ENCODE measurements at regions not wholly inside any gene's neighbourhood (a gene's known extent, or its start where the extent isn't known, plus 50 kb on each side); places are given as distances from the start of the nearest gene placed in this dataset.

DNA sequence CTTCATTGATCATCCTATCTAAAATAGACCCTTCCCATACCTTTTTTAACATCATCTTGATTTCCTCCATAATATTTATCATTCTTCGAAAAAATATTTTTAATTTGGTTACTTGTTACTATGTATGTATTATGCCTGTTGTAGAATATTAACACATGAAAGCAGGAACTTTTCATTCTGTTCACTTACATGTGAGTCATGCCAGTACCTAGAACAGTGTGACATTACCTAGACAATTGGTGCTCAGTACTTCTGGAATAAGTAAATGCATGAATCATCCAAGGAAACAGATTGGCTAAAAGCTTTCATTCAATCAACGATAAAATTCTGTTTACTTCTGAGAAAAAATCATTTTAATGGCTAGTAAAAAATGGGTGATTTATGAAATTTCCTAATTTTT is 76.4 kb downstream of the CXXC4 start:
- DNase-seq = no peak

DNA sequence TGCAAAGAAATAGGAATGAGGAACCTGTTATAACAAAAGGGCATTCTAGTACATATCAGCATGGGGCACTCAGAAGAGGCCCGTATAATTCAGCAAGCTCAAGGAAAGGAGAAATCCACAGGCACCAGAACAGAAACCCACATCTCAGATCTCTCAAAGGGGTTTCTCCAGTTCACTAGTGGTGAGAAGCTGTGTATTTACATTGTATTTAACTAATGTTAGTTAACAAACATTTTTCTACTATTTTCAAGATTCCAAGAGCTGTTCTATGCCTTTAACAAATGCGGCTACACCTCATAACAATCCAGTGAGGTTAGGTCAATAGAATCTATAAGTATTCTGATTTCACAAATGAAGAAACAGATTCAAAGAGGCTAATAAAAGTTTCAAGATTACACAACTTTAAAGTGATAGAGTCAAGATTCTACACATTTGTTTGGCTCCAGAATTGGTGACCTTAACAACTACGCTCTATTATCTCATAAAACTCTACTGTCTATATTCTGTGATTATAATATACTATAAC is 77.3 kb downstream of the CXXC4 start:
- no peak for DNase-seq

DNA sequence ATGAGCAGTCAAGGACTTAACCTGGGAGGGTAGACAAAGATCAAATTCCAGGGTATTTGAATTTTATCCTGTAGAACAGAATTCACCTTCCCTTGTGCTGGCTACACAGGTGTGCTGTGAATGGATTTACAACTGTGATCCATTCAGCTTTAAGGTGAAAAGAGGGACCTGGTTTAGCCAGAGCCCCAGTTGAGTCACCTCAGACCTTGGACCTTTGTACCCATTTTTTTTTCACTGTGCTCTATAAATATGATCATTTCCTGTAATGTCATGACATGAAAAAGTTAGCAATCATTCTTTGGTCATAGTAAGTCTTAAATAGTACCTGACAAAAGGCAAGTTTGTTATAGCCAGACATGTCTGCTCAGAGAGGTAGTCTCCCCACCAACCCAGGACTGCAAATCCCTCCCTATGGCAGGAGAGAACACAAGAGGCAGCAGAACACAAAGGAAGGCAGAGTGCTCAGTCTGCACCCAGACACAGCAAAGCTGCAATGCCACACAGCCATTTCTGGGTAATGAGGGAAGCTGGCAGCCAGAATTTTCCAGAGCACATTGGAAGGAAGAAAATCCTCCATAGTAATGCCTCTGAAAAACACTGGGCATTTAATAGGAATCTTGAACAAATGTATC is 77.9 kb downstream of the CXXC4 start:
- no peak for DNase-seq

DNA sequence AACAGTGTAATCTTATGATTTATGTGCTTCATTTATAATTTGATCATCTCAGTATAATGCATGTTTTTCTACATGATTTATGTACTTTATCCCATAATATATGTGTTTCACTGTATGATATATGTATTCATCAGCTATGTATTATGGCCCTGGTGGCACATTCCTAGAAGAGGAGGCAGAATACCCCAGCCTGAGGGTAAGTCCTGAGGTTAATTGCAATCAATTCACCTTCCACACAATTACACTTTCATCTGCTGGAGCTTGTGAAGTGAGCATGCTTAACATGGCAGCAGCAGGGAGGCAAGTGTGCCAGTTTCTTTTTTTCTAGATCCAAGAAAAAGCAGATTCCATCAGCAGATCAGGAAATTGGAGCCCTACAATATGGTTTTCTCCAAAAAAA is 81.2 kb downstream of the CXXC4 start:
- no peak for DNase-seq

DNA sequence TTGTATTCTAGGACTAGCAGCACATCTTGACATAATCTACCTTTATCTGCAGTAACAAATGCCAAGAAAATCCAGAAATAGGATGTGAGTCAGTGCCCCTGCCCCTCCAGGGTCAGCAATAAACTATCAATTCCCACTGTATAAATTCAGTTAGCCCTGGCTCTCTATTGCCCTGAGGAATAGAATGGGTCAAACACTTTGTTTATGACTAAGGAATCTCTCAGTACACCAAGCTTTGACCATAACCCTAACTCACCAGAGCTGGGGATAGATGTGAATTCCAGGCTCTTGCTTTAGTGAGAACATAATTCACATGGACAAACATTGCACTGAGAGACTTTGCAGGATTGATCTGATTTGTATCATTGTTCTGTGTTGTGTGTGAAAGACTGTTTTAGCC is 82.3 kb downstream of the CXXC4 start:
- no peak for DNase-seq

DNA sequence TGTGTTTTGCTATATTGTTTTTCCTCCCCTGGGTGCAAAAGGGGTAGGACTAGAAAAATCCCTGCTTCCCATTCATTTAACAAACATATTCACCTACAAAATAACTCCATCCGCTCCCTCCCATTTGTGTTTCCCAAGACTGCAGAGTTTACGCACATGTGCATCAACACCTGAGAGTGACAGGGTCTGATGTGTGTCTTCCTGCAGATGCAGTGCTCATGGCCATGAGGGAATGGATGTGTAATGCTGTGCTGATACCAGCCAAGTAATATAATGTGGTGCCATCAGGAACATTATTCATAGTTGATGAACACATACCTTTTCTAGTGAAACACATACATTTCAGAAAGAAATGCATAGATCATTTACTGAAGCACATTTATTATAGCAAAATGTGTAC is 83.2 kb downstream of the CXXC4 start:
- no peak for DNase-seq

DNA sequence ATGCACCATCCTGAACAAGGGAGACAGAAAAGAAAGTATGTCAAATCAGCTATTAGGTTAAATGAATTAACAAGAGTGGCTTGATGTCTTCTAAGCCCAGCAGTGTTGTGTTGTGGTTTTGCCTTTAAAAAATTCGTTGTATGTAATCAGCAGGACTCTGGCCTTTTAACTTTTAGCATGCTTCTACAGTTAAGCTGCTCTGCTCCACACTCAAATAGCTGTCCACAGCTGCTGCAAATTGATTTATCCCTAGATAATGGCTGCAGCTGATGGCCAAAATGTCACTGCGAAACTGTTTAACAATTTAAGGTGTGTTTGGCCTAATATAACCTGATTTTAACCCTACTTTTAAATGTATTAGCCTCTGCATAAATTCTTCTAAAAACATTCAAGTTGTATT is 85.8 kb downstream of the CXXC4 start:
- no peak for DNase-seq

DNA sequence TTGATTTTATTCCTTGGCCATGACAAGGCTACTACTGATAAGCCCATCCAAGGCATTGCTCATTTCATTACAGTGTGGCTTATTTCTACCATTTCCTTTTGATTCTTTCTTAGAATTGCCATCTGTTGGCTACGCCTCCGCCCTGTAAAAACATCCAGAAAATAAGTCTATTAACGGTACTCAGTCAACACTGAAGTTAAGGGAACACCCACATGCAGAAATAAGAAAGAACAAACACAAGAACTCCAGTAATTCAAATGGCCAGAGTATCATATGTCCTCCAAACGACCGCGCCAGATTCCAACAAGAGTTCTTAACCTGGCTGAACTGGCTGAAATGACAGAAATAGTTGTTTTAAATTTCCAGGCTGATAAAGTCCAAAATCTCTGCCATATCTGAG is 90.3 kb downstream of the CXXC4 start:
- no peak for DNase-seq

DNA sequence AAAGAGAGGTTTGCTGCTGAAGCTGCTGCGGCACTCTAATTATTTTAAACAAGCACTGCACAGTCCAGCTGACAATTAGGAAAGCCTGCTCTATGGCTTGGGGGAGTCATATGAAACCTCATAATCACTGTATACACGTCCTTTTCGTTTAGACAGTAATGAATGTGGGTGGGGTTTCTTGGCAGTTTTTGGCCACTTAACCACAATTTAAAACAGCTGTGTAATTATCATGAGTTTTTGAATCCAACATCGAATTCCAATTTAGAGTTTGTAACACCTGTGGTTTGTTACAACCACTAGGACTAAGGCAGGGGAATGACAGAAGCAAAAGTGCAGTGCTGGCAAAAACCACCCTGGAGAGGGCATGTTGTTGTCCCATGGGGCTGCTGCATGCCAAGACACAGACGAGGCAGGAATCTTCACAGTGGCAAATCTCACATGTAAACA is 99.5 kb downstream of the CXXC4 start:
- no peak for DNase-seq

DNA sequence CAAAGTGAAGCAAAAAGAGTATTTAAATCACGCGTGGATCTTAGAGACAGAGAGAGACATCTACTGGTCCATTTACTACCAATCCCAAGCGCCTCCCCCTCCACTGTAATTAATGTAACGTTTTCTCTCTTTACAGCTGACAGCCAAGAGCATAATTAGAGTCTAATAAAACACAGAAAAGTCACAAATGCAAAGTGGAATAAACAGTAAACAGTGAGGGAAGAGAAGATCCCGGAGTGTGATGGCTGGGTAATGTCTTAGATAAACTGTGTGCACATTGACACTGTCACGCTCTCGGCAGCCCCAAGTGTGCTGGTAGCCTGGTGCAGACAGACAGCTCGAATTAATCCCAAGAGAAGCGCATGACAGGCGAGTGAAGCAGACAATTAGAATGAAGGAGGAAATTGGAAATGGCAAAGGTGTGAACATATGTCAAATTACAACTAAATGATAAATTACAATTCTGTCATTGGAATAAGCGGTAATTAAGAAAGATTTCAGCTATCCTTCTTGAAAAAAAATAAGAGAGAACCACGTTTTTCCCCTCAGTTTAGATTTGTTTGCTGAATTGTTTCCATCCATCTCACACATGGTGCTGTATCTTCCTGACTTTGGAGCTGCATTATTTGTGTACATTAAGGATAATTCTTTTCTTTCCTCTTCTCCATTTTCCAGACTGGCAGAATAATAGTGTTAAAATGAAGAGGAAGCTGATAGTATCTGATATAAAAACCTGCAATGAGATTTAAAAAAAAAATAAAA is 100.1 kb downstream of the CXXC4 start:
- DNase-seq = no peak

DNA sequence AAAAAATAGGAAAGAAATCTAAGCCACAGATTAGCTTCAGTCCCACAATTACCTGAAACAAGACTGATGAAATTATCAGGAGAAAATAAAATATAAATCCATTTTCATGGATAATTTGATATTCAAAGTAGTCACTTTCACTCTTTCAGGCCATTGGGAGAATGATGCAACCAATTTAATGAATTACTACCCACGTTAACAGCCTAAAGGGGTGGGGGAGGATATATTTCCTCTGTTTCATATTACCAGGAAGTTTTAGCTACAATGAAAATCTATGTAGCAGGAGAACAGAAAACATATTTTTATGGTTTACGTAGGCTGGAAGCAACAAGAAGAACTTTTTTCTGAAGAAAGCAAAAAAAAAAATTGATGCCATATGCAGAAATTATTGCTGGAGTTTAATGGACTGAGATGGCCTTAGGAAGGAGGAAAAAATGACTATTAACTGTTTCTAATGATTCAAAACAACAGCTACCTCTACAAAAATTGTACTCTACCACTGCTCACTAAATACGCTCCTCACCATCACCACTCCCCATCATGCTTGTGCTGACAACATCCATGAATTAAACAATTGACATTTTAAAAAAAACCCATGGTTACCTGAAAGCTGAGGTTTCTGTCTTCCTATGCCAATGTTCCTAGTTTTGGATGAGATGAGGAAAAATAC is 100.9 kb downstream of the CXXC4 start:
- DNase-seq = no peak

DNA sequence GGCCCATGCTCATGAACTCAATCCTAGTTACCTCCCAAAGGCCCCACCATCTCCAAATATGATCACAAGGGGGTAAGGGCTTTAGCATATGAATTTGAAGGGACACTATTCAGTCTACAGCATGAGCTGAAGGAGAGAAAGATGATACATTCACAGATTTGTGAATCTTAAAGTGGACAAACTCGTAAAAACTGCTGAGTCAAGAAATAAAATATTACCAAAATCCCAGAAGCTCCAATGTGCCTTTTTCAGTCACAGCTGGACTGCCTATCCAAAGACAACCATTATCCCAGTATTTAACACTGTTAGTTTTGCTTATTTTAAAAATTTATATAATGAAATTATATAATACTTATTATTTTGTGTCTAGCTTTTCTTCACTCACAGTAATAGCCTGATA is 109.0 kb downstream of the CXXC4 start:
- DNase-seq = no peak

DNA sequence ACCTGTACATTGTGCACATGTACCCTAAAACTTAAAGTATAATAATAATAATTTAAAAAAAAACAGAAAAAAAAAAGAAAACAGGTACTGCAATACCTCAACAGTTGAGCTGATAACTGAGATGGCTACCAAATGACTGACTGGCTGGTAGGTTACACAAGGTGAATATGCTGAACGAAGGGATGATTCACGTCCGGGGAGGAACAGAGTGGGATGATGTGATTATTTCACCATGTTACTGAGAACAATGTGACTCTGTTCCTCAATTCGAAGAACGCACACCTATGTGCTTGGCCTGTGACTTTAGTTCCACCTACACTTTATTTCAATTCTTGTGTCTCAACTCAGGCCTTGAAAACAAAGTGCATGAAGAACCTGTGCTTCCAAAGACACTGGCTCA is 111.7 kb downstream of the CXXC4 start:
- DNase-seq = no peak

DNA sequence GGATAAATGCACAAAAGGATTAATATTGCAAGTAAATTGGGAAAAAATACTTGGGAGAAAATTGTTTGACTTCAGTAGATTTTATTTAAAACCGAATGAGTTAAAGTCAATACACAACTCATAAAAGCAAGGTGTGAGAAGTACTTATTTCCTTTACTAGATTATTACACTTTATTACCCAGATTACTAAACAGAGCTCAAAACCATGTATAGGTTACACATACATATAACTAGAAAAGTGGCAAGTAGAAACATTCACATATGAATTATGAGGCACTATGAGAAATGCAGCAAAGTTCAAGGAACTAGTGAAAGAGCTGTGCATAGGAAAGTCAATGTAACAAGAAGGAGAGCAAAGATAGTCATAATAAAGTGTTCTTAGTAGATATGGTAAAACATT is 113.0 kb downstream of the CXXC4 start:
- DNase-seq = no peak

DNA sequence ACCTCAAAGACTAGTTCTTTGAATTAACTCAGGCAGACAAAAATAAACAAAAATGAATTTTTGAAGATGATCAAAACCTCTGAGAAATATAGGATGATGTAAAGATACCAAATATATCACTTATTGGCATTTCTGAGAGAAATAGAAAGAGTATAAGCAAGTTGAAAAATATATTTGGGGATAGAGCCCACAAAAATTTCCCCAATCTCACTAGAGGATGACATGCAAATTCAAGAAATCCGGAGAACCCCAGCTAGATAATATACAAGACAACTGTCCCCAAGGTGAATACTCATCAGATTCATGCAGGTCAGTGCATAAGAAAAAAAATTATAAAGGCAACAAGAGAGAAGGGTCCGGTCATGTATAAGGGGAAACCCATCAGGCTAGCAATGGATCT is 129.1 kb downstream of the CXXC4 start:
- no peak for DNase-seq

DNA sequence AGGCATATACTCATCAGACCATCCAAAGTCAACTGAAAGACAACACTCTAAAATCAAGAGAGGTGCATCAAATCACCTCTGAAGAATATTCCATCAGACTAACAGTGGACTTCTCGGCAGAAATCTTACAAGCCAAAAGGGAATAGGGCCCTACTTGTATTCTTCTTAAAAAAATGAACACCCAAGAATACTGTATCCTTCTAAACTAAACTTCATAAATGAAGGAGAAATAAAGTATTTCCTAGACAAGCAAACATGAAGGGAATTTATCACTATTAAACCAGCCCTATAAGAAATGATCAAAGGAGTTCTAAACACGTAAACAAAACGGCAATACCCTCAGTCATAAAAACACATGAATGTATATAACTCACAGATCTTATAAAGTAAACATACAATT is 141.2 kb downstream of the CXXC4 start:
- no peak for DNase-seq

DNA sequence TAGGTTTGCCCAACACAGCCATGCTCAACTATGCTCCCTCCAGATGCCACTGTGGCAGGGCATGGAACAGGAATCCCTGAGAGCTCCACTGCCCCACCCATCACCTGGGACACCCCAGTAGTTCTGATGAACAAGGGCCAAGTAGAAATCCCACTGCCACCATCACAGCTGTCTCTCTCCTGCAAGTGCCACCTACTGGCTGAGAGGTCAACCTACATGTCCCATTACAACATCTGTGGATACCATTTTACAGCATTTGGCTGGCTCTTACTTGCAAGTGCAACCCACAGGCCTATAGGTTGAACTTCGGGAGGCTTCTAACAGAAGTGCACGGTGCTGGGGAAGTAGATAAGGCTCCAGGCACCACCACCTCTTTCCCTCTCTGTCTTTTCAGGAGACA is 142.5 kb downstream of the CXXC4 start:
- no peak for DNase-seq

DNA sequence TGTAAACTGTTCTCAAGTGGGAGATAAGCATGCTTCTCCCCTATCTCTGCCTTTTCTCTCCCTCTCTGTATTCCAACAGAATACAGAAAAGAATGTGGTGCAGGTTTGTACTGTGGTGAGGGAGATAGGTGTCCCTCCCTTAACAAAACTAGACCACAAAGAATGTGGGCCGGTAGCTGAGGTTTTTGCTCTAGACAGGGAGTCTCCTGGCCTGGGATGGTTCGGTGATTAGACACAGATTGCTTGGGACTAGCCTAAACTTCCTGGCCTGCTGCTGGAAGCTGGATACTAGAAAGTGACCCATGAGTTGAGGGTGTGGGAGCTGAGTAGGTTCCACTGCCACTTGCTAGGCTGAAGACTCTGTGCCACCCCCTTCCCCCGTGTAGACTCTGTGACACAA is 143.0 kb downstream of the CXXC4 start:
- DNase-seq = no peak

DNA sequence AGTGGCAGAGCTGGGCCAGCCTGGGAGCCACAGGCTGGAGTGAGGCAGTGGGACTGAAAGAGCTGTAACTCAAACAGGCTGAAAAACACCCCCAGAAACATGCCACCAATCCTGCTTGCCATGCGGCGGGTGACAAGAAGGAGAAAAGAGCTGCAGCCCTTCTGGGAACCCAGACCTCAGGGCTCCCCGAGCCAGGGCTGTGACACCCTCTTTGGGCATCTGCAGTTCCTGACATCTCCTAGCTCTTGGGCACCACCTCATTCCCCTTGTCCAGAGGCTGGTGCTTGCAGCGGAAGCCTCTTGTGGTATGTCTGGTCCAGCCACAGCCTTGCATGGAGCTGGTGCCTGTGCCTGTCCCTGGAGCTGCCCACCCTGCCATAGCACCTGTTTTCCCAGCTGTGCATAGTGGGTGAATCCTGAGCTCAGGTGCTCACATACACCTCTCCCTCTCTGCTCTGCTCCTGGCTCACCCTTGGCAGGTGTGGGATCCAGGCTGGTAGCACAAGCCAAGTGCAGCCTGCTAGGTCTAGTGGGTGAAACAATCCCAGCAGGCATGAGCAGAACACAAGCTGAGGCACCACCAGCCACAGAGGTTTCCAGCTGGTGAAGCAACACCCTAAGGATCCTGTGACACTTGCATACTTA is 149.0 kb downstream of the CXXC4 start:
- no peak for DNase-seq

DNA sequence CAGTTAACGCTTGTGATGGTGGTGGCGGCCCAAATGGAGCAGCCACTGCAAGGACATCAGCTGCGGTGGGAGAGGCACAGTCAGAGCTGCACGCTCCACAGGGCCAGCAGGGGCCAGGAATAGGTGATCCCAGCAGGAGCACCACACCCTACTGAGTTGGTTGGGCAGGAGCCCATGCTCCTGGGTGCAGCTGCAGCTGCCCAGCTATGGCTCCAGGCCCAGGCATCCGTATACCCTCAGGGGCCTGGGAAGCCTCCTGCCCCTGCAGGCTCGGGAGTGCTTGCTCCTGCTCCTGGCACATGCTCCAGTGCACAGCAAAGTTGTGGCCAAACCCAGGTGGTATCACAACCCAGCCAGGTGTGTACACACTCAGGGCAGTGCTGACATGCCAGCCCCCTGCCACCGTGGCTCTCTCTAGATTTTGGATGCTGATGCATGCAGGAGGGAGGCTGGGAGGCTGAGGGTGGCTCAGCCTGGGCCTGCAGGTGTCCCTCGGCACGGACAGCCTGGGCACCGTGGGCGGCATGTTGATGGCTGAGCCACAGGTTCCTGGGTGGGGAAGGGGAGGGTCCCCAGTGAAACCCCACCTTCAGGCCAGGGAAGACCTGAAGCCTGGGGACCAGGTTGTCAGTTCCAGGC is 150.2 kb downstream of the CXXC4 start:
- no peak for DNase-seq

DNA sequence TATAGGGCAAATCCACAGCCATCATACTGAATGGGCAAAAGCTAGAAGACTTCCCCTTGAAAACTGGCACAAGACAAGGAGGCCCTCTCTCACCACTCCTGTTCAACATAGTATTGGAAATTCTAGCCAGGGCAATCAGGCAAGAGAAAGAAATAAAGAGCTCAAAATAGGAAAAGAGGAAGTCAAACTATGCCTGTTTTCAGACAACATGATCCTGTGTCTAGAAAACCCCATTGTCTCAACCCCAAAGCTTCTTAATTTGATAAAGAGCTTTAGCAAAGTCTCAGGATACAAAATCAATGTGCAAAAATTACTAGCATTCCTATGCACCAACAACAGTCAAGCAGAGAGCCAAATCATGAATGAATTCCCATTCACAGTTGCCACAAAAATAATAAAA is 160.3 kb downstream of the CXXC4 start:
- no peak for DNase-seq

DNA sequence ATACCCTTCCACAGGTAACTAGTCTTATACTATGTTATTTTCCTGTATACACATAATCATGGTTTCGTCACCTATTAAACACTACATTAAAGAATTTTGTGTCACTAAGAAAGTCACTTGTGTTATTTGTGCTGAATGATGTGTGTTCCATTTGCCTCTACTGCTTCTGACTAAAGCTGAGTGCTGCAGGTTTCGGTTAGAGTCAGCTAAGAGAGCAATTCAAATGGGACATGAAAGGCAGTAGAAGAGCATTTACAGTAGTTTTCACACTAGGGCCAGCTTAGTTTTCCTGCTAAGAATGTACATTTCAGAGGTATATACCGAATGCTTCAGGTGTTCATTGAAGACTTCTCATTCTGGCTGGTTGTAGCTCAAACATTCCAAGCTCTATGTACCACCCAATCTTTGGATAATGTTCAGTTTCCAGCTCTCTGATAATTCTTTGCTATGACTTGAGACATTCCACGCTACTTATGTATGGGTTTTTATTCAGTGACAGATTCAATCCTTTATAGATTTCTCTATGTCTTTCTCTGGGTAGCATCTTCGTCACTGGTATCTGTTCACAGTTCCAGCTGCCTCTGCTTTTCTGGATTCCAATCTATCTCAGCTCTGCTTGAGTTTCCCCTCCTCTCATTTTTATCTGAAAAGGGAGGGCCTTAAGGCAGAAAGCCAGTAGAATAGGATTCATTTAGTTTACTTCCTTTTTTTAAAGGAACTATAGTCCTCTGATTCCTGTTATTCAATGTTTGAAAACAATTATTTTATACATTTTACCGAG is 164.4 kb downstream of the CXXC4 start:
- DNase-seq = no peak

Measured in dermis blood vessel endothelial cell (primary cell).